Neural crest cell (in vitro differentiated cells): ENCODE measurements at regions not wholly inside any gene's neighbourhood (a gene's known extent, or its start where the extent isn't known, plus 50 kb on each side); places are given as distances from the start of the nearest gene placed in this dataset.

ENCODE experiments used
- DNase-seq: peaks from one replicate; pipeline ENCODE4 v3.0.0; 2021; ENCODE audit warnings: low read depth, mixed read lengths, low spot score
- H3K27ac Mint-ChIP-seq: one replicate; pipeline ENCODE4 v1.8.0; 2021; ENCODE audit warnings: mild to moderate bottlenecking, mixed read lengths; ENCODE audit not compliant: unreplicated experiment
- H3K27me3 Mint-ChIP-seq: 2 replicates; pipeline ENCODE4 v1.8.0; 2021; ENCODE audit warnings: low read depth, mild to moderate bottlenecking, mixed read lengths
- H3K36me3 Mint-ChIP-seq: 2 replicates; pipeline ENCODE4 v1.8.0; 2021; ENCODE audit warnings: low read depth, mild to moderate bottlenecking, mixed read lengths
- H3K4me1 Mint-ChIP-seq: 2 replicates; pipeline ENCODE4 v1.8.0; 2021; ENCODE audit warnings: mixed read lengths
- H3K4me3 Mint-ChIP-seq: one replicate; pipeline ENCODE4 v1.8.0; 2021; ENCODE audit warnings: mild to moderate bottlenecking, mixed read lengths
- H3K9me3 Mint-ChIP-seq: 2 replicates; pipeline ENCODE4 v1.8.0; 2021; ENCODE audit warnings: mixed read lengths
- CTCF ChIP-seq: fragments of 200-600 bp; sonication (generic); conservative IDR thresholded peaks from 2 replicates; pipeline ENCODE4 v1.5.0; 2021; ENCODE audit warnings: antibody characterized with exemption, mild to moderate bottlenecking

- peaks cover 3% of the 10 kb centered on the region for H3K9me3 Mint-ChIP-seq
- H3K27me3 Mint-ChIP-seq: peaks cover 70% of the 10 kb centered on the region
- H3K27ac Mint-ChIP-seq: no peak overlapping the region
- peak; percentile 71 for DNase-seq
- peak; percentile 58 for TF ChIP-seq CTCF
- peaks cover 2% of the 10 kb centered on the region for H3K36me3 Mint-ChIP-seq
- H3K4me3 Mint-ChIP-seq: peak overlapping the region; percentile 91
- H3K4me1 Mint-ChIP-seq: peaks cover 10% of the 10 kb centered on the region
Observed at GRCh38 chr2:71277536-71278103, 50.7 kb upstream of the PAIP2B start.

DNA sequence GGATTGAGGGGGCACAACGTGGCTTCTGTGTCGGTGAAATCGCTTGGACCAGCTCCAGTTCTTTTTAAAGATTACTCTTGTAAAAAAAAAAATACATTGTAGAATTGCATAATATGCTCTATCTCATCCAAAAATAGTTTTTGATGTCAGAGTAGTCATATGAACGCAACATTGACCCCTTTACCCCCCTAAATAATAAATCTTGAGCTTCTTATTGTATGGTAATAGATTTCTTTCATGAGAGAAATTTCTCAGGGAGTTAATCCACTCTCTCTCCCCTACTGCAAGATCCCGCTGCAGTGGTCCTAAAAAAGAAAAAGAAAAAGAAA, 50.2 kb upstream of the PAIP2B start:
- peaks cover 3% of the 10 kb centered on the region for H3K9me3 Mint-ChIP-seq
- no peak overlapping the region for H3K27ac Mint-ChIP-seq
- no peak for TF ChIP-seq CTCF
- H3K27me3 Mint-ChIP-seq: peaks cover 75% of the 10 kb centered on the region
- H3K4me3 Mint-ChIP-seq: peak overlapping the region; percentile 91
- DNase-seq: no peak
- peaks cover 2% of the 10 kb centered on the region for H3K36me3 Mint-ChIP-seq
- peaks cover 10% of the 10 kb centered on the region for H3K4me1 Mint-ChIP-seq

DNA sequence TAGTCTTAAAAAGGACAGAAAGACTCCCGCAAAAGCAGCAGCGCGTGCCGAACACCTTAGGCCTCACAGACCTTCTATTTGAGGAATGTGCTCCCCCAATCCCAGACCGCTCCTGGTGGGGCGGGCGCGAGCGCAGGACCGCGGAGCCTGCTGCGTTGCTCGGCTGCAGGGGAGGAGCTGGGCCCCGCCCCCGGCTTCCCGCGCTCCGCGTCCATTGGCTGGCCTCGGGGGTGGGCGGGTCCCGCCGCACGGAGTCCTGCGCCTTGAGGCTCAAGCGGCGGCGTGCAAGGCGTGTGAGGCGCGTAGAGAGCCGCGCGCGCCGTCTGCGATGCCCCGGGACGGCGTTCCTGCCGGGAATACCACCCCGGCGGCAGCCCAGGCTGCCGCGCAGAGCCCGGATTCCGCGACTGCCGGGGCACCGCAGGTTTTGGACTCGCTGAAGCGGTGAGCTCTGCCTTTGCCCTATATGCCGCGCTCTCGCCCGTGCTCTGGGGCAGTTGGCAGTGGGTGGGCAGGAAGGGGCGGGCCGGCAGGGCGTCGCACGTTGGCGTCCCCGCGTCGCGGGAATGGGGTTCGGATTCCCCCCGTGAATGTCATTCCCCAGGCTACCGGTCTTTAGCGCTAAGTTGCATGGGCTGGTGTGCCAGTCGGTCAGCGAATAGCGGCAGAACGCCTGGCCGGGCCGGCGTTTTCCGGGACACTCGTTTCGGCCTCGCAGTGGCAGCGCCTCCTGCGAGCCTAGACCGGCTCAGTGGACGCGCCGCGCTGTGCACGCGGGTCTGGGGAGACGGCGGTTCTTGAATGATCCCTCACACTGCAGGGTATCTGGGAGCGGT, 49.6 kb upstream of the PAIP2B start:
- peaks cover 75% of the 10 kb centered on the region for H3K27me3 Mint-ChIP-seq
- peaks cover 10% of the 10 kb centered on the region for H3K4me1 Mint-ChIP-seq
- DNase-seq: peak; percentile 90
- H3K9me3 Mint-ChIP-seq: peaks cover 3% of the 10 kb centered on the region
- H3K4me3 Mint-ChIP-seq: peak overlapping the region; percentile 91
- no peak for TF ChIP-seq CTCF
- peaks cover 2% of the 10 kb centered on the region for H3K36me3 Mint-ChIP-seq
- no peak overlapping the region for H3K27ac Mint-ChIP-seq
